HG02678 (cell line): ENCODE measurements at regions not wholly inside any gene's neighbourhood (a gene's known extent, or its start where the extent isn't known, plus 50 kb on each side); places are given as distances from the start of the nearest gene placed in this dataset.
"Not testable (repeated sequence)": the region's sequence is repeated elsewhere in the genome, so short reads cannot be mapped to it uniquely, and the experiment has no call there.

Experiments
- ATAC-seq: cut with Tn5 transposase; IDR thresholded peaks from one replicate; pipeline ENCODE4 v1.9.1; 2021; ENCODE audit warnings: mild to moderate bottlenecking, moderate library complexity; ENCODE audit not compliant: unreplicated experiment

DNA sequence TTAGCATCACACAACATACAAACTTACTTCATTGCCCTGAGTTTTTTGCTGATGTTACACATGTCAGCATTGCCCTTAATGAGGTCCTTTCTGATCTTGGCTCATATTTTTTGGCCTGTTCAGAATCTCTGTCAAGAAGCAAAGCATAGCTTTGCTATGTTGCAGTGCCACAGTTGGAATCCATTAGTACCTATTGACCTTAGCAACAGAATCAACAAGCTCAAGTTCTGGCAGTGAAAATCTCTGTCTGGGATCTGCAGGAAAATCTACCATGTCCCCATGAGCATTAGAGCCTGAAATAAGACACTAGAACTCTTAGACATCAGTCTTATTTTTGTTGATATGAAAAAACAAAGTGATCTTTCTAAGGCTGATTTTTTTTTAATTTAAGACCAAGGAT, 105.6 kb upstream of the FHL2 start:
- no peak for ATAC-seq

DNA sequence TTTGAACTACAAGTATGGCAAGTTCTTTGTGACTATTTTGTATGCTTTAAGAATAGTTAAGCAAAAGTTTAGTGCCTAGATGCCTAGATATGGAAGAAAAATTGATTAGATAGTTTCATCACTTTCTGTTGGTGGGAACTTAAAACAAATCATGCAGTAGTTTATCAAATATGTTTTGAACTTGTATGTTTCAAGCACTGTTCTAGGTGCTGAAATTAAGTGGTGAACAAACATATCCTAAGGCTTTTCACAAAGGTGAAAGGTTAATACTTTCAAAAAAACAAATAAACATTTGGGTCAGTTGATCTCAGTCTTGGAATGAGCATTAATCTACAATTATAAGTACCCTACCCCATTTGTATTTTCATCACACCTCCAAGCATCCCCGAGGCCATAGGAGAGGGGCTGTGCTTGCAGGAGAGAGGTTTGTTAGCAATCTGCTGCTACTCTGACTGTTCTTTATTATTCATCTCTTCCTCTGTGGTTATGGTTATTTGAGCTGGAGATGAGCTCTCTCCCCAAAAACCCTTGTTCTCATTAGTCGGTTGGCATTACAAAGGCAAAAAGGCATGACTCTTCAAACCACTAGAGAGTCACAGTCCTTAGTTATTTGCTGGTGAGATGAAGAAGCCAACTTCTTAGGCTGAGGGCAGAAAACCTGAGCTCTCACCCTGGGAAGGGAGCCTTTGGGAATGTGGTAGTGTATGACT, 103.9 kb upstream of the FHL2 start:
- no peak for ATAC-seq

DNA sequence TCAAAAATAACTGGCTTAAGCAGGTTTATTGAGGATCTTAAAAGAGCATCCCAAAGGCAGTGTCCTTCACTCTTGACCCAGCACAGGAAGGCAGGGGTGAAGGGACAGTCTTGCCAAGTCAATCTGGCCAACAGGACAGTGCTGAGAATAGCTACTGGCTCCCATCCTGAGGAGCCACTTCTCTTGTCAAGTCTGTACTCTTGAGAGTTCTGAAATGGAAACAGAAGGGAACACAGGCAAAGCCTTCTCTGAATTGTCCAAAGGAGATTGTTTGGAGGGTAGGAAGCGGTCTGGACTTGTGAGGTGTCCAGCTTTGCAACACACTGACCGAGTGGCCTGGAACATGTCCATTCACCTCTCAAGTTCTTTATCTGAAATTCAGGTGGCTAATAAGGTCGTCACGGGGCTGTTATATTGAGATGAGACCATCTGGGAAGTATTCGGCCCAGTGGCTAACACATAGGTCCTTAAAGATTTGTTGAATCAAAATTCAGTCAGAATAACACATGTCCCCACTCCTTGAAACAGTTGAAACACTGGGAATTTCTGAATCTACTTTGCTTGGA, 99.5 kb upstream of the FHL2 start:
- ATAC-seq, result no peak

DNA sequence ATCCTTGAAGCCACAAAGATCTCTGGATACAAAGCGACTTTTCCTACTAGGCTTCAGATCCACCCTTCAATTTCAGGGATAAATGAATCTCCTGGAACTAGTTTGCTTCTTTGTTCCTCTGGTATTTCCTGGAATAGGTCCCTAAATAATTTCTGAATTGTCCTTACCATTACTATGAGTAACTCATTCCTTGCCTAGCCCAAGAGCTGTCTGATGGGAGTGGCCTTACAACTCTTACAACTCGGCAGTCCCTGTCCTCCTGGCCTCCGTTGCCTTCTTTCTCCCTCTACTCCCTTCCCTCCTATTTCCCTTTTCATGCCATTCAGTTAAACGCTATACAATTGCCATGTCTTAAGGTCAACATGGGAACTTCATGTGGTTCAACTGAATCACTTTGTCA, 98.2 kb upstream of the FHL2 start:
- no peak for ATAC-seq

DNA sequence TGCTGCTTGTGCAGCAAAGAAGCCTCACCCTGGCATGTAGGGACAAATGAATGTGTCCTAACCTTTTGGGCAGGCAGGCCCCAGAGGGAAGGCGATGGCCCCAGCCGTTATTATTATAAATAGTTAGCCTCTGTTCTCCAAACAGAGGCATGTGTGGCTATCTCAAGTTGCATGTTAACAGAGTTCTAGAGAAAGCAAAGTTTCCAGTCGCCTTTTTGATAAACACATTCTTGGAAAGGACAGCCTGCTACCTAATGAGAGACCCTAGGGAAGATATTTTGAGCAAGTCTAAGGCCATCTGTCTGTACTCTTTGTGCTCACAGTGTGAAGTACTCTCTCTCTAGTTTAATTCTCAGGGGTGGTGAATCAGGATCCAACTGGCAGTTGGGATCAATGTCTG, 97.4 kb upstream of the FHL2 start:
- no peak for ATAC-seq

DNA sequence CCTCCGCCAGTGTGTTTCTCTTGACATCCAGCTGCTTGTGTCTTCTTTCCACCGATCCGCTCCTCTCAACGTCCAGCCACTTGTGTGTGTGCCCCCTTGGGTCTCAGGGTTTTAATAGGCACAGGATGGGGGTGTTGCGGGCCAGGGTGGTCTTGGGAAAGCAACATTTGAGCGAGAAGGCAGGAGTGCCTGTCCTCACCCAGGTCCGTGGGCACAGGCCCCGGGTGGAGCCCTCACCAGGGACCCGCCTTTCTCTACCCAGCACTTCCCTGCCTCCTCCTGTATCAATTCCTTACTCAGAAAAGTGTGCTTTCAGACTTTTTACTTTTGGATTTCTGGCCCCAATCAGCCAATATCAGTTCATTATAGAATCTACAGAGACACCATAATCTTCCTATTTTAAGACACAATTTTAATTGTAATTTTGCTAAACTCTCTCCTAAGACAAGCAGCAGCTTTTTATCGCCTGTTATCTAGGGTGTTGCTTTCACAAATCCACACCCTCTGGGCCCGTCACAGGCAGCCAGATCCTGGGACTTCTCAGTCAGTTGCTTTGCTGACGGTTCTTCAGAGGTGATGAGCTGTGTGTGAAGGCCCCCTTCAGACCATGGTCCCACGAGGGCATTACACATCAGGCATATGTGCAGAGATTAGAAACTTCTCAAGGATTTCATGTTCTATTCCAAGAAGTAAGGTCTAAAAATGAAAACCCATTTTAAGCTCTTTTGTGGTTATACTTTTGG, 96.0 kb upstream of the FHL2 start:
- no peak for ATAC-seq

DNA sequence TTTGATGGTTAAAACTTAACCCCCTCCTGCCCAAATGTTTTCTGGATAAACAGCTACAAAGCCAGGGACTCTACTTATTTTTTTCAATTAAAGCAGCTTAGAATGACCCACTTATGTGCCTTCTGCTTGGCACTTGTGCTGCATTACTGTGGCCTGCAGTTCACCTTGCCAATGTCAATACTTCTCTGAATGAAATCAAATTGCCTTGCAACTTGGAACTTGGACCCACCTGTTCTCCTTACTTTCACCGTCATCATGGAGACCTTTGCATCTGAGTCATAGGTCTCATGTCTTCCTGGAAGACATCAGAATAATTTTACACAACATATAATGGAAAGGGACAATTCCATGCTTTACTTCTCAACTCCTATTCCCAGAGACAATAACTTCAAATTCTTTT, 92.1 kb upstream of the FHL2 start:
- no peak for ATAC-seq

DNA sequence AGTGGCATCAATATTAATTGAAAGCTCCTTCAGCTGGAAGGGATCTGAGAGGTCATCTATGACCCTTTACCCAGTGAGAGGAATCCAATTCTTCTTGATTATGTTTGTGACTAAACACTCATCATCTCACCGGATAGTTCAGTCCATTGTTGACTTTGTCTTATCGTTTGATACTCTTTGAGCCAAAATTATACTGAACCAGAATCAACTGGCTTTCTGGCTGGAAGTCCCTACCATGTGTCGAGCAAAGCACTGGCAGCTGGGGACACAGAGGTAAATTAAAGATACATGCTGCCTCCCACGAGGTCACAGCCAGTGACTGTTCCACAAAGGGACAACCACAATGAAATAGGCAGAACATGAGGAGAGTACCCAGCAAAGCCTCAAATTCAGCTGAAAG, 91.4 kb upstream of the FHL2 start:
- ATAC-seq, result no peak

DNA sequence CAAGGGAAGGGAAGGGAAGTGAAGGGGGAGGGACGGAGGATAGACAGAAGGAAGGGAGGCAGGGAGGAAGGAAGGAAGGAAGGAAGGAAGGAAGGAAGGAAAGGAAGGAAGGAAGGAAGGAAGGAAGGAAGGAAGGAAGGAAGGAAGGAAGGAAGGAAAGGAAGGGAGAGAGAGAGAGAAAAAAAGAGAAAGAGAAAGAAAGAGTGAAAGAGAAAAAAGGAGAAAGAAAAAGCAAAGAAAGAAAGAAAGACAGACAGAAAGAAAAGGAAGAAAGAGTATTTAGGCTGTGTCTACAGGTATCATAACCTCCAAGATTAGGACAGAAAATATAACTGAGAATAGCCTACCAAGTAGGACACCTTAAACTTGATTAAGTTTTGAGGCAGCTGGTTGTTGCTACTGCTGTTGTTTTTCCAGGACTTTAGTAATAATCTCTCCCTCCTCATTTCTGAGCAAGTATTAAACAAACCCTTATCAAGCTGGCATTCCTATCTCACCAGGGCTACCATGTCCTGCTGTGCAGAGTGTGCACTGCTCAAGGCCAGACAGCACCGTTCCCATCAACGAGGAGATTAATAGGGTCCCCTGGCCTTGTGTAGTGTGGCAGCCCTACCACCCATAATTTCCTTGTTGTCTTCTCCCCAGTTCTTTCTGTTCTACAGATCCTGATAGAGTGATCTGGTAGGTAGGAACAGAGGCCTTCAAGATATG, 90.5 kb upstream of the FHL2 start:
- ATAC-seq, result no peak

DNA sequence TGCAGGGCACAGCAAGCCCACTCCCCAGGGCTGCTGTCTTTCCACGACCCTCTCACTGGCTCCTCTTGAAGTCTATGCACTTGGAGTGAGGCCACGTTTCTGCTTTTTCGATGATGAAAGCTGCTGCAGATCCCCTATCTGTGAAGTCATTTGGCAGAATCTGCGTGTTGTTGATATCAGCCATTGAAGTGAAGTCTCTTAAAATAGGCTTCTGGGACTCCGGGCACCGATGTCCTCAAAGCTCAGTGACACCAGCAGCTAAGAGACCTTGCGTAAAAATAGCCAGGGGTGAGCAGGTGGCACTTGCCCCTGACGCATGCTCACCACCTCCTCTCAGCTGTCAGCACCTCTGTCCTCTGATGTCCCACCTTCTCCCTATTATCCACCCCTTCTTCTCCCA, 89.4 kb upstream of the FHL2 start:
- ATAC-seq, result no peak

DNA sequence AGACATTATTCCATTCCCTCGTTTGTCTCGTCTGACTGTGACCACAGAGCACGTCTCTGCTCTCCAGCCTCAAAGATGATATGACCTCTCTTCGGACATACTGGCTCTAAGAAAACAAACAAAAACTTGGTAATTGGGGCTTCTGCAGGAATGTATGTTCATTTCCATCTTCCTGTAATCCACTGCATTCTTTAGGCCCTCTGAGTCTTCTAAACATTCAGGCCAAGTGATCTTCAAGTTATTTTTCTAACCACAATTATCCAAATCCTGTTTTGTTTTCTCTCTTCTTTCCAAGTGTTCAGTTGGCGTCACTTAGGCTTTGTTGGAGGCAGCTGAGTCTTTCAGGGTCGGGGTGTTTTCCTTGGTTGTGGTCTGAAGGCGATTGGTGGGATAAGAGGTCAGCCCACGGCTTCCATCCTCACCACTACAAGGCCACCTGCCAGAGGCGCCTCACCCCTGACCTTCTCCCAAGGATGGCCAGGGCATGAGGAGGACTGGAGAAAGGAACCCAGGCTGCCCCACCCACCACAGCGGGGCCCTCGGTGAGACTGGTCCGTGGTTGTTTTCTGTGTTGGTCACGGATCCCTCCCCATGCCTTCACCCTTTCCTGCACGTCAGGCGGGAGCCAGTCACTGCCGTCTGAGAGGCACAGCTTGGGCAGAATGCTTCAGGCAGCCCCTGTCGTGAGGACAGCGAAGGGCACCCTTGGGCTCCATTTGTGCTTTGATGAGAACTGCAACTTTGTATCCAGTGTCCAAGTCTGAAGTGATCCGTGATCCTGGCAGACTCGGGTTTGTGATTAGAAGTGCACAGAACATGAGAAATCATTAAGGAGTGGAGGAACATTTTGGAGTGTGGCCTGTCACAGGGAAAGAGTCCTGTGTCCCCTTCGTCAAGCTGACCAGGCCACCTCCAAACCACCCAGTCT, 88.6 kb upstream of the FHL2 start:
- no peak for ATAC-seq

DNA sequence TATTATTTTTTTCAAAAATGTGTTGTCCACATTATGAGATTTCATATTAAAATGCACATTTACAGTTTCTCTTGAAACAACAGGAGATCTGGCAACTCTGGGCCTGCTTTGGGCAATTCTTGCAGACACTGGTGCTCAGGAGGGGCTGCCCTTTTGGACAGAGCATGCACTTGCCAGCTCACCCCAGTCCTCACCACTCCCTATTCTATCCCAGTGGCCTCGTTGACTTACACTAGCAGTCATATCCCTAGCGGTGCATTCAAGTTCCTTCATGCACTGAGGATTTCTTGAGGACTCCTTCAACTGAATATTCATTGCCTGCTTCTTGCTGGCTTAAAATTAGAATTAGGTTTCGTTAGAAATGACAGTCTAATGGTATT, 87.9 kb upstream of the FHL2 start:
- no peak for ATAC-seq

DNA sequence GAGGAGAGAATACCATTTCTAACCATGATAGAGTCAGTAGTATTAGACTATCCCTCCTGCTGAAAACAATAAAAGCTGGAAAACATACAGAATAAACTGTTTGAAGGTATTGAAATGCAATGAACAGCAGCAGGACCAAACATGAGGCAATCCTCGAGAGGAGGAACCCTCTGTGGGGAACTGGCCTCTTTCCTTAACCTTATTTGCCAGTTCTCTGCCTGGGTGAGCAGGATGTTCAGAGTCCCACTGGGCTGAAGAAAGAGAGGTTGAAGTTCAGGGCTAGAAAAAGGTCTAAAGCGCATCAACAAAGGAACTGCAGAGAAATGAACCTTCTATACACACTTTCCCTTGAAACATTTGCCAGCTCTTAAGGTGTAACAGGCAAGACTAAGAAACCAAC, 79.8 kb upstream of the FHL2 start:
- no peak for ATAC-seq

DNA sequence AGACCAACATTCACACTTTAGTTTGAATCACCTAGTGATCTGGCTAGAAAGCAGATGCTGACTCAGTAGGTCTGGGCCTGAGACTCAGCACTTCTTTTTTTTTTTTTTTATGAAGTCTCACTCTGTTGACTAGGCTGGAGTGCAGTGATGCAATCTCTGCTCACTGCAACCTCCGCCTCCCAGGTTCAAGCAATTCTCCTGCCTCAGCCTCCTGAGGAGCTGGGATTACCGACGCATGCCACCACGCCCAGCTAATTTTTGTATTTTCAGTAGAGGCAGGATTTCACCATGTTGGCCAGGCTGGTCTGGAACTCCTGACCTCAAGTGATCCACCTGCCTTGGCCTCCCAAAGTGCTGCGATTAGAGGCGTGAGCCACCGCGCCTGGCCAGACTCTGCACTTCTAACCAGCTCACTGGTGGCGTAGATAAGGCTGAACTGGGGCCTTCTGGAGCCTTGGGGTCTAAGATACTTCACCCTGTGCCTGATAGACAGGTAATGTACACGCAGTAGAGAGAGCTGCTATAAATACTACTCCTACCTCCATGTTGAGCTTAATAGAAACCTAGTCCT, 78.3 kb upstream of the FHL2 start:
- not testable (repeated sequence) for ATAC-seq

DNA sequence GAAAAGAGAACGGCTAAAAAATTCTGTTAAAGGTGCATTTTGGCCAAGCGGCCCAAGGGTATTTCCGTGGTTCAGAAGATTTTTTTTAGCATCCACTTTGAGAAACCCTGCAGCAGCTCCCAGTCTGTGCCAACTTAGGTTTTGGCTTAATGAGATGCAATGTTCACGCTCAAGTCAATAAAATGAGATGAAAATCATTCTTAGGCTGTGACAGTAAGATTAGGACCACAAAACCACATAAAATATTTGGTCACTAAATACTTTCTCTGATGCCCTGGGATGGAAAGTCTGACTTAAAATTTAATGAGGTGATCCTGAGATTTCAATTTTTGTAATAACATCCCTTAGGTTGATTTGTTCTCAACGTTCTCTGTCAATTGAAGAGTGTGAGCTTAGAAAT, 74.2 kb upstream of the FHL2 start:
- no peak for ATAC-seq

DNA sequence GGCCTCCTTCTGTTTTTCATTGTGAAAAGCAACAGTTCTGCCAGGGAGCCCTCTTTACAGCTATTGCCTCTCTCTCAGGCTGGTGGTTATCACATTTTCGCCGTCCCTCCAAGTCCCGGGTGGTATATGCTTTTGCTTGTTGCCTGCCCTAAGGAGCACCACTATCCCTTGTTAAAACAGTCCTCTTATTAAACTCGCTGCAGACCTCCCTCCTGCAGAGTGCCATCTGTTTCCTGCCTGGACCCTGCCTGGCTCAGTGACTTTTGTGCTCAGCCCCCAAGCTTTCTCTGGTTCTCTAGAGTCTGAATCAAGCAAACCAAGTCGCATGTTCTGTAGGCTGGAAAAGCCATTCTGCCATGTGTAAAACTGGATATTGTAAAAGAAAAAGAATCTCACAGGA, 72.1 kb upstream of the FHL2 start:
- no peak for ATAC-seq

DNA sequence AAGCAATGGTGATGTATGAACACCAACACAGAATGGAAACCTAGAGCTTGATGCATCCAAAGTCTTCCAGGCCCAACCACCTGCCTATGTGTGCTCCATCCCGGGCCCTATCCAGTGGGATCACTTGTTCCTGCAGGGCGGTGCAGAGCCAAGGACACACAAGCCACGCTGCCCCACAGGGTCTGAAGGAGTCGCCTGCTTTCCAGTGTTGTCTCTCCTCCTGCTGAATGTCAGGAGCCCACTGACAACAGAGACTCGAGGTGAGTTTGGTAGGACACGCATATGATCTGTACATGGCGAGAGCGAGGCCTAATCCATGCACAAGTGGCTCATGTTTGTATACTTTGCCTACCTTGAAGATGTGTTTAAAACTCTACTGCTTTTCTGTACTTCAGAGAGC, 70.9 kb upstream of the FHL2 start:
- ATAC-seq, result no peak

DNA sequence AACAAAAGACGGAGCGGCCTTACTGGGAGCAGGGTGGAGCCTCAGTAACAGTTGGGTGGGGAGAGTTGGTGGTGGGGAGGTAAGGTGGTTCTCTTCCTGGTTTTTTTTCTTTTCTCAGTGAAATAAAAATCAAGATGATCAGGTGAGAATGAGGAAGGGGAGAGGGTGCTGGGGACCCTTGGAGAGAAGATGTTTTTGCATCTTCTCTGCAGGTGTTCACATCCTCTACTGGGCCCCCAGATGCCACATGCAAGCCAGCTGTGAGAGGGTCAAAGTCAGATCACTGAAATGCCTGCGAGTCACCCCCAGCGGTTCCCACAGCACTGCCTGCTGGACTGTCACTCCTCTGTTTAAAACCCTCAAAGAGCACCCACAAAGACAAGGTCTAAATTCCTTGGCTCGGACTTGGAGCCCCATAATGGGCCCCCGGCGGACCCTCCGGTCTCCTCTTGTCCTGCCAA, 69.8 kb upstream of the FHL2 start:
- ATAC-seq, result no peak

DNA sequence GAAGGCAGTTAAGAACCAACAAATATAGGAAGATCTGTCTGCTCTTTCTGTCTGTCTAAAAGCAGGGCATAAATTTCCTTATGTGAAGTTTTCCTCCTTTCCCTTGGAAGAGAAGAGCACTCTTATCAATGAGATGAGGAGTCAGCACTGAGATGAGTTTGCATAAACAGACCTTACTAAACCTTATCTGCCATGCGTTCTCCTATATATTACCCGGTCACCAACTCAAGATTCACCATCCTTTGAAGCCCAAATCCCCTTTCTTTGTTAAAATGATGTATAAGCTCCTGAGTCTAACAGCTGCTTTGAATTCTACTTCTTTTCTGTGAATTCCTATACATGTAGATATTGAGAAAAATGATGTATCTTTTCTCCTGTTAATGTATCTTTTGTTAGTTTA, 65.5 kb upstream of the FHL2 start:
- ATAC-seq, result no peak

DNA sequence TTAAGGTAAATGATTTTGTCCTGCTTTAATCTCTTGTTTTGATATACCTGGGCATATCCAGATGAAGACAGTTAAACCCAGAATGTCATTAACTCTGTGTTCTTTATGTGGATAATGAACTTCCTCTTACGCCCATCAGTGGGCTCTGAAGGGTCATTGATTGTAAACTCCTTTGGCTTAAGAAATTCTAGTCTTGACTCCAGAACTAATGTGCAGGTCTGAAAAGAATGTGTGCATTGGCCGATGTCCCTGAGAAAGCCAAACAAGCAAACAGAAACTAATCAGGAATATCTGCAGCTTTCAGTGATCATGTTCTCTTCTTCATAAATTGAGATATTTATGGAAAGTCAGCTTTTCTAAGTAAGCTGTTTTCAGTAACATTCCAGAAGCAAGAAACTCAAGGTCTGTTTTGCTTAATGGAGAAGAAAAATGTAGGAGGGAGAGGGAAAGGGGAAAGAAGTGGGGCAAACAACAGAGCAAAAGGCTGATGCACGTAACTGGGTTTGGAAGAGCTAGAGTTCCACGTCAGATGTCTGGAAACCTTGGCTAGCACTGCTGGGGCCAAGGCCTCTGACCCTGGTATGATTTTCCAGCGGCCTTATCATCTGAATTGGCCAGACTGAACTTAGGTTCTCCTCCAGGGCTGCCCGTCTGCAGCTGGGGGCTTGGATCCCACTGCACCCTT, 61.3 kb upstream of the FHL2 start:
- ATAC-seq, result no peak
